ENCODE measurements at regions not wholly inside any gene's neighbourhood (a gene's known extent, or its start where the extent isn't known, plus 50 kb on each side); places are given as distances from the start of the nearest gene placed in this dataset.

DNA sequence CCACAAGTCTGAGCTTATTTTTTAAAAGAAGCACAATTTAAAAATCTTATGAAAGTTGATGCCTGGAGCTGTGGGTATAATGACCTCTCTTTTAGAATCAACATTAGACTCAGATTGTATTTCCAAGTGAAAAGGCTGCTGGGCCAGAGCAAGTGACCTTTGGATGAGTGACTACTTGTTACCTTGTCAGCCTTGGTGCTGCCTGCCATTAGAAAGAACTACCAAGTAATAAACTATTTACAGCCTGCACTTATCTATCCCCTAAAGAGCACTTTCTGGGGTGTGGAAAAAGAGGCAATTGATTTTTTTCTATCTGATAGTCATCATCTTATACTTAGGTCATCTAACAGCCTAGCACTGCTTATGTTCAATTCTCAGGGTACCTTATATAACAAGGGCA, 134.9 kb upstream of the FBXL17 start:
- DNase-seq (no peak), ATAC-seq (ENCODE audit: low read depth) (no peak)
- no peak overlapping the region for H3K4me3 Mint-ChIP-seq
- TF ChIP-seq, protein P1, sequence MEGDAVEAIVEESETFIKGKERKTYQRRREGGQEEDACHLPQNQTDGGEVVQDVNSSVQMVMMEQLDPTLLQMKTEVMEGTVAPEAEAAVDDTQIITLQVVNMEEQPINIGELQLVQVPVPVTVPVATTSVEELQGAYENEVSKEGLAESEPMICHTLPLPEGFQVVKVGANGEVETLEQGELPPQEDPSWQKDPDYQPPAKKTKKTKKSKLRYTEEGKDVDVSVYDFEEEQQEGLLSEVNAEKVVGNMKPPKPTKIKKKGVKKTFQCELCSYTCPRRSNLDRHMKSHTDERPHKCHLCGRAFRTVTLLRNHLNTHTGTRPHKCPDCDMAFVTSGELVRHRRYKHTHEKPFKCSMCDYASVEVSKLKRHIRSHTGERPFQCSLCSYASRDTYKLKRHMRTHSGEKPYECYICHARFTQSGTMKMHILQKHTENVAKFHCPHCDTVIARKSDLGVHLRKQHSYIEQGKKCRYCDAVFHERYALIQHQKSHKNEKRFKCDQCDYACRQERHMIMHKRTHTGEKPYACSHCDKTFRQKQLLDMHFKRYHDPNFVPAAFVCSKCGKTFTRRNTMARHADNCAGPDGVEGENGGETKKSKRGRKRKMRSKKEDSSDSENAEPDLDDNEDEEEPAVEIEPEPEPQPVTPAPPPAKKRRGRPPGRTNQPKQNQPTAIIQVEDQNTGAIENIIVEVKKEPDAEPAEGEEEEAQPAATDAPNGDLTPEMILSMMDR (IDR thresholded peaks at IDR 0.05) = no peak
- no peaks in the 10 kb centered on the region for H3K36me3 Mint-ChIP-seq (ENCODE audit: low read depth)
- CTCF ChIA-PET = no interaction called here
- H3K27me3 Mint-ChIP-seq = peaks cover 7% of the 10 kb centered on the region
- no peak overlapping the region for H3K27ac Mint-ChIP-seq
- no peaks in the 10 kb centered on the region for H3K9me3 Mint-ChIP-seq
- peaks cover 11% of the 10 kb centered on the region for H3K4me1 Mint-ChIP-seq
- intact Hi-C loops (cut with micrococcal nuclease) = no loop called here
- POLR2A ChIA-PET = no interaction called here

DNA sequence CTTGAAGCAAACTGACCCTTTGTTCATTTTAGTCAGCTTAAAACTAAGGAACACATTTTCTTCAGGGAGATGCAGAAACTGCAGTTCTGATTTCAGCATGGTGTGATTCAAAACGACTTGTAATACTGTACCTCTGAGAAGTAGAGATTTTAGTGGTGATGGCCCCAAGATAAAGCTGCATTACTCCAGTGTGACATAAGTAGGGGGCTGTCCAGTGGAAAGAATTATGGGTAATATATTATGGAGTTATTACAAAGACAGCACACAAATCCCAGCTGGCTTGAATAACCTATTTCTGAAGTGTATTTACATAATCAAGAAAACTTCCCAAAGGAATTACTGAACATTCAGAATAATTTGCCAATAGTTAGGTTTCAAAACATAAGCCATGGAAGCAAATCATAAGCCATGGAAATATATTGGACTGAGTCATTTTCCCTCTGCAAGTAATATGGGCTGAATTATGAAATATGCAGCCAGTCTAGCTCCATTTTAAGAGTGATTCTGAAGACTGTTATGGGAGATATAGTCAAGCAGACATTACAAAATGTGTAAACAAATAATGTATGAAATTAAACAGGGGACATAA, 133.7 kb upstream of the FBXL17 start:
- DNase-seq (no peak), ATAC-seq (ENCODE audit: low read depth) (no peak)
- H3K27me3 Mint-ChIP-seq = peaks cover 9% of the 10 kb centered on the region
- TF ChIP-seq, protein P1 (IDR thresholded peaks at IDR 0.05) = no peak
- H3K36me3 Mint-ChIP-seq (ENCODE audit: low read depth) = no peaks in the 10 kb centered on the region
- CTCF ChIA-PET = no interaction called here
- H3K9me3 Mint-ChIP-seq = no peaks in the 10 kb centered on the region
- H3K4me3 Mint-ChIP-seq = no peak overlapping the region
- POLR2A ChIA-PET = no interaction called here
- intact Hi-C loops (cut with micrococcal nuclease) = no loop called here
- H3K27ac Mint-ChIP-seq = no peak overlapping the region
- no peaks in the 10 kb centered on the region for H3K4me1 Mint-ChIP-seq

DNA sequence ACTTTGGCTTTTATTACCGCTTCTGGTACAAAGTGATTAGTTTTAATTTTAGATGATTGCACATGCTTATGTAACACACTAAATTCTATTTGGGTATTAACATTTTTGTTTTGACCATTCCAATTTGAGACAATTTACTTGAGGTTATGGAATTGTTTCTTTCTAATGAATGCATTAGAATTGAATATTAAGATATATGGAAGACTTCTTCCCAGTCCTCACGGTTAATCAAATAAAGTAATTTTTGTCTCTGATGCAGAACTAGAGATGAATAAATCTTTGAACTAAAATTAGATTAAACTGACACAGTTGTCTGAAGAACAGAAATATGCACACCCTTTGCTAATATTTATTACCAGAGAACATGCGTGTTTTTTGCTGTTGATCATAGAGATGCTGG, 127.1 kb upstream of the FBXL17 start:
- intact Hi-C loops (cut with micrococcal nuclease) = no loop called here
- no peak overlapping the region for H3K27ac Mint-ChIP-seq
- no peaks in the 10 kb centered on the region for H3K36me3 Mint-ChIP-seq (ENCODE audit: low read depth)
- ATAC-seq (ENCODE audit: low read depth) = no peak
- DNase-seq = no peak
- TF ChIP-seq, protein P1 (IDR thresholded peaks at IDR 0.05) = no peak
- peaks cover 5% of the 10 kb centered on the region for H3K27me3 Mint-ChIP-seq
- no peaks in the 10 kb centered on the region for H3K9me3 Mint-ChIP-seq
- ChIA-PET POLR2A (no interaction called here), CTCF (no interaction called here)
- H3K4me1 Mint-ChIP-seq = no peaks in the 10 kb centered on the region
- H3K4me3 Mint-ChIP-seq = no peak overlapping the region

DNA sequence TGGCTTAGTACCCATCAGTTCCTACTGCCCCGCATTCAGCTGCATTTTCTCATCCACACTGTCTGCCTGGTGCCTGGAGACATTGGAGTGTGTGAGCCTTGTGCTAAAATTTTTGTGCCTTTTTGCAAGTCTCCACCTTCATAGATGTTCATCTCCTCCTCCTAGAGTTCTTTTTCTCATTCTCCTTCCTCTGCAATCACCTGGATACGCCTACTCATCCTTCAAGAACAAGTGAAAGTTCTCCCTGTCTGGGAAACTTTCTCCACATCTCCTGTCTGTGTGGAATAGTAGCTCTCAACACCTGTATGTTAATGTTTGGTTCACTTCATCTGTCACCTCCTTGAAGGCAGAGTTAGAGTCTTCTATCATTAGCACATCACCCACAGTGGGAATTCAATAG, 125.7 kb upstream of the FBXL17 start:
- ATAC-seq (ENCODE audit: low read depth) = no peak
- H3K36me3 Mint-ChIP-seq (ENCODE audit: low read depth) = no peaks in the 10 kb centered on the region
- ChIA-PET CTCF (no interaction called here), POLR2A (no interaction called here)
- DNase-seq = no peak
- no peaks in the 10 kb centered on the region for H3K4me1 Mint-ChIP-seq
- H3K9me3 Mint-ChIP-seq = no peaks in the 10 kb centered on the region
- H3K27ac Mint-ChIP-seq = no peak overlapping the region
- TF ChIP-seq, protein P1 (IDR thresholded peaks at IDR 0.05) = no peak
- intact Hi-C loops (cut with micrococcal nuclease) = no loop called here
- H3K27me3 Mint-ChIP-seq = peaks cover 5% of the 10 kb centered on the region
- no peak overlapping the region for H3K4me3 Mint-ChIP-seq

DNA sequence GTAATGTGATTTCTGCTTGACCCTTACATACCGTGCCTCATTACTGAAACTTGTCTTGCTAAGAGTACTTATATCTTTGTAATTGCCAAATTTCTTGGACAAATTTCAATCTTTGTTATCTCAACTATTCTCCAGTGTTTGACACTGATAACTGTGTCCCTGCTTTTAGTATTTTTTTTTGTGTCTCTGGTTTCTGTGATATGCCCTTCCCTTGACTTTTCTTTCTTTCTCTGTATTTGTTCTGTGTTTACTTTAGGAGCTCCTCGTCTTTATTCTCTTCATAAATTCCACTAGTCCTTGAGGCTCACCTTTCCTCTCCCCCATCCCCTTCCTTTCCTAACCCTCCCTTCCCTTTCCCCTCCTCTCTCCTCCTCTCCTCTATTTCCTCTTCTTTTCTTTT, 123.7 kb upstream of the FBXL17 start:
- ATAC-seq (ENCODE audit: low read depth) (no peak), DNase-seq (no peak)
- Mint-ChIP-seq H3K27ac (no peak overlapping the region), H3K36me3 (ENCODE audit: low read depth) (no peaks in the 10 kb centered on the region), H3K9me3 (peaks cover 5% of the 10 kb centered on the region), H3K27me3 (no peaks in the 10 kb centered on the region), H3K4me1 (no peaks in the 10 kb centered on the region), H3K4me3 (no peak overlapping the region)
- intact Hi-C loops (cut with micrococcal nuclease) = no loop called here
- POLR2A ChIA-PET = no interaction called here
- TF ChIP-seq, protein P1 (IDR thresholded peaks at IDR 0.05) = no peak
- CTCF ChIA-PET = no interaction called here

Measured in activated B cell treated with CpG ODN at 0.5 μM for 24 hours (primary cell).